GM21619 (cell line): ENCODE measurements at regions not wholly inside any gene's neighbourhood (a gene's known extent, or its start where the extent isn't known, plus 50 kb on each side); places are given as distances from the start of the nearest gene placed in this dataset.
A peak's percentile ranks its signal among the peaks of the same experiment; 100 is the strongest.

Experiments used
- ATAC-seq: cut with Tn5 transposase; IDR thresholded peaks from one replicate; pipeline ENCODE4 v1.9.1; 2021; ENCODE audit not compliant: unreplicated experiment

GRCh38 chr5:7955476-7955875 is 86.5 kb downstream of the MTRR start:
- ATAC-seq: no peak

- ATAC-seq: no peak
Observed at GRCh38 chr5:7957329-7957728, 88.4 kb downstream of the MTRR start.

GRCh38 chr5:7960142-7960541 is 91.2 kb downstream of the MTRR start:
- no peak for ATAC-seq

GRCh38 chr5:7961540-7961939 is 92.6 kb downstream of the MTRR start:
- no peak for ATAC-seq

- ATAC-seq: peak; percentile 57
Observed at GRCh38 chr5:7970816-7971215, 101.9 kb downstream of the MTRR start.

GRCh38 chr5:7976411-7977190 is 107.7 kb downstream of the MTRR start:
- no peak for ATAC-seq

- no peak for ATAC-seq
Observed at GRCh38 chr5:7978114-7978513, 109.2 kb downstream of the MTRR start.

GRCh38 chr5:7978991-7979390 is 110.0 kb downstream of the MTRR start:
- no peak for ATAC-seq

GRCh38 chr5:7980881-7981280 is 111.9 kb downstream of the MTRR start:
- ATAC-seq: no peak

- no peak for ATAC-seq
Observed at GRCh38 chr5:7983433-7983832, 114.5 kb downstream of the MTRR start.

- ATAC-seq: no peak
Observed at GRCh38 chr5:7991125-7991821, 122.3 kb downstream of the MTRR start.

GRCh38 chr5:7995688-7996294 is 126.8 kb downstream of the MTRR start:
- ATAC-seq: no peak

GRCh38 chr5:8005416-8005815 is 136.5 kb downstream of the MTRR start:
- ATAC-seq: no peak

GRCh38 chr5:8012131-8012977 is 143.4 kb downstream of the MTRR start:
- ATAC-seq: no peak

GRCh38 chr5:8013948-8014710 is 145.2 kb downstream of the MTRR start:
- no peak for ATAC-seq

- no peak for ATAC-seq
Observed at GRCh38 chr5:8019719-8020218, 150.8 kb downstream of the MTRR start.

- ATAC-seq: no peak
Observed at GRCh38 chr5:8020861-8021514, 152.0 kb downstream of the MTRR start.

GRCh38 chr5:8028243-8028642 is 159.3 kb downstream of the MTRR start:
- ATAC-seq: no peak

- no peak for ATAC-seq
Observed at GRCh38 chr5:8033261-8033660, 164.3 kb downstream of the MTRR start.

GRCh38 chr5:8034852-8035251 is 165.9 kb downstream of the MTRR start:
- no peak for ATAC-seq
